ENCODE measurements at regions not wholly inside any gene's neighbourhood (a gene's known extent, or its start where the extent isn't known, plus 50 kb on each side); places are given as distances from the start of the nearest gene placed in this dataset.

DNA sequence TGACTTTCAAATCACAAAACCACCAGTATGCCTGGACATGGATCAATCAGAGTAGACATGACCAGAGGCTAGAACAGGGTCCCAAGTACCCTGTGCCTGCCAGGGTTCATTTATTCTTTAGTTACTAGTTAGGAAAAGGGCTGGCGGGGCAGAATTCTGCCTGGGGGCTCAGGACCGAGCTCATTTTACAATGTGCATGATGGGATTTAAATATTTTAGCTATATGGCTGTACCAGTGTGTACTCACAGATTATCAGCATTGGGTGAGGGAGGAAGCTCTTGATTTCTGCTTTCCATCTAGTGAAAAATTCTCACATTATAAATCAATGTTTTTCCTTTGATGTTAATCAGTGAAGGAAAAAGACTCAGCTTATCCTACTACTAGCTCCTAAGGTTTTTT lies 1511.1 kb downstream of the EFNA5 start:
- H4K91ac ChIP-seq (ENCODE audit: insufficient read depth, low read depth, low read length): no peak overlapping the region
- dilution Hi-C loops (cut with HindIII; ENCODE audit: low sequenced_read_pairs, unreplicated experiment): no loop called here
- TF ChIP-seq ELK1 (IDR thresholded peaks at IDR 0.05; ENCODE audit: borderline replicate concordance, low read depth, low read length): no peak
- no peak for TF ChIP-seq SMC3 (IDR thresholded peaks at IDR 0.05; ENCODE audit: low read depth, low read length)
- TF ChIP-seq FOS (IDR thresholded peaks at IDR 0.05; ENCODE audit: low read depth, low read length): no peak
- no peak for TF ChIP-seq CHD1 (IDR thresholded peaks at IDR 0.05; ENCODE audit: low read depth, low read length)
- TF ChIP-seq CTCF (conservative IDR thresholded peaks at IDR 0.05; ENCODE audit: low read depth, low read length): no peak
- TF ChIP-seq RFX5 (IDR thresholded peaks at IDR 0.05; ENCODE audit: low read depth, low read length): no peak
- TF ChIP-seq RAD21 (IDR thresholded peaks at IDR 0.05; ENCODE audit: low read length): no peak
- TF ChIP-seq CEBPB (IDR thresholded peaks at IDR 0.05; ENCODE audit: low read depth, low read length): no peak
- no peak for TF ChIP-seq BHLHE40 (IDR thresholded peaks at IDR 0.05; ENCODE audit: low read depth, low read length)
- TF ChIP-seq POLR2A (IDR thresholded peaks at IDR 0.05; ENCODE audit: low read depth, low read length): no peak
- TF ChIP-seq RCOR1 (IDR thresholded peaks at IDR 0.05; ENCODE audit: insufficient replicate concordance, low read length): no peak
- no peak for TF ChIP-seq USF2 (IDR thresholded peaks at IDR 0.05; ENCODE audit: low read depth, low read length)
- no peak for TF ChIP-seq NFE2L2 (IDR thresholded peaks at IDR 0.05; ENCODE audit: low read depth, low read length)
- TF ChIP-seq MAZ (IDR thresholded peaks at IDR 0.05; ENCODE audit: borderline replicate concordance, low read depth, low read length): no peak
- TF ChIP-seq MXI1 (IDR thresholded peaks at IDR 0.05; ENCODE audit: borderline replicate concordance, low read depth, low read length): no peak
- no peak overlapping the region for H3K56ac ChIP-seq (ENCODE audit: extremely low read depth, insufficient read depth, low read length)
- no peaks in the 10 kb centered on the region for H3K4me1 ChIP-seq (ENCODE audit: control insufficient read depth, insufficient read depth, low read length)
- no peak overlapping the region for H3K4me3 ChIP-seq (ENCODE audit: insufficient read depth, low read depth, low read length)
- no peak overlapping the region for H3K18ac ChIP-seq (ENCODE audit: low read depth, low read length)
- intact Hi-C loops (cut with micrococcal nuclease): no loop called here
- no peaks in the 10 kb centered on the region for H3K36me3 ChIP-seq (ENCODE audit: control insufficient read depth, insufficient read depth, low read length)
- H2BK20ac ChIP-seq (ENCODE audit: low read depth, low read length): no peak overlapping the region
- no peaks in the 10 kb centered on the region for H4K20me1 ChIP-seq (ENCODE audit: insufficient read depth, low read length)
- BruUV-seq (replicated peaks): no TSS peak
- no peak overlapping the region for H3K23ac ChIP-seq (ENCODE audit: low read depth, low read length)
- ChIA-PET POLR2A (ENCODE audit: unreplicated experiment) (no interaction called here), CTCF (no interaction called here)
- no peaks in the 10 kb centered on the region for H3K79me1 ChIP-seq (ENCODE audit: low read depth in 1 of 2, low read length in 2 of 2)
- no peak overlapping the region for H4K5ac ChIP-seq (ENCODE audit: low read depth, low read length)
- no peak for DNase-seq
- H2BK15ac ChIP-seq (ENCODE audit: low read depth, low read length): no peak overlapping the region
- no peak for ATAC-seq (ENCODE audit: low read depth)
- no peak overlapping the region for H4K8ac ChIP-seq (ENCODE audit: low read depth in 2 of 2, low read length in 2 of 2)
- H3K4ac ChIP-seq (ENCODE audit: low read depth, low read length): no peak overlapping the region
- H2BK120ac ChIP-seq (ENCODE audit: low read depth, low read length): no peak overlapping the region
- H3K27me3 ChIP-seq (ENCODE audit: control insufficient read depth, insufficient read depth, low read length): no peaks in the 10 kb centered on the region
- H3K9ac ChIP-seq (ENCODE audit: low read depth, low read length): no peak overlapping the region
- no peak overlapping the region for H2BK5ac ChIP-seq (ENCODE audit: low read depth, low read length, poor library complexity, severe bottlenecking)
- in situ Hi-C loops (cut with MboI; ENCODE audit: low sequenced_read_pairs): no loop called here
- no CpG with 5 or more reads among the region's 2 CpGs for WGBS, 2 experiments (ENCODE audit: extremely low coverage in 2 of 2, insufficient read length in 1 of 2)
- H2AFZ ChIP-seq (replicated peaks; ENCODE audit: low read length, poor library complexity): no peak overlapping the region
- no peaks in the 10 kb centered on the region for H3K9me3 ChIP-seq (ENCODE audit: control insufficient read depth, insufficient read depth, low read length)
- no peak overlapping the region for H3K4me2 ChIP-seq (ENCODE audit: low read depth, low read length)
- H3K14ac ChIP-seq (replicated peaks; ENCODE audit: low read depth, low read length): no peak overlapping the region
- H3K27ac ChIP-seq (ENCODE audit: insufficient read depth, low read length): no peak overlapping the region
- no peak overlapping the region for H2AK5ac ChIP-seq (ENCODE audit: low read depth, low read length)
- H3K9me1 ChIP-seq (ENCODE audit: insufficient read depth, low read length): no peaks in the 10 kb centered on the region
- no peak overlapping the region for H2AK9ac ChIP-seq (replicated peaks; ENCODE audit: low read depth, low read length, poor library complexity)

All from IMR-90 (cell line).